ENCODE measurements at regions not wholly inside any gene's neighbourhood (a gene's known extent, or its start where the extent isn't known, plus 50 kb on each side); places are given as distances from the start of the nearest gene placed in this dataset.

DNA sequence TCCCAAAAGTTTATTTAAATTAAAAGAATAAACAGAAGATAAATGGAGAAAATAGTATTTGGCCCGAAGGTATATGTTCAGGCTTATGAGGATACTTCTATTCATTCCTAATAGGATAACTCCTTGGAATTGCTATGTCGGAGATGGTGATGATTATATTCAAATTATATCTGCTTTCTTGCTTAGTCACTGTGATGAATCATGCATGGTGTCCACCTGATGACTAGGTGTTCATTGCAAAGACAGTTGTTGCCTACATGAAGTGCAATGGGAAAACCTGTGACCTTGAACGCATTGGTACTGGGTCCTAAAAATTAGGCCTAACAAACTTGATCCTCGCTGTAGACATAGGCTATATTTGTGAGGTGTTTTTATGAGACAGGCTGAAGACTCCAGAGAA, 617.3 kb upstream of the ZEB2 start:
- no peak for DNase-seq (ENCODE audit: low spot score in 2 of 2)
- Histone ChIP-seq H3K27ac (no peak overlapping the region), H3K36me3 (no peaks in the 10 kb centered on the region), H3K4me1 (no peaks in the 10 kb centered on the region), H3K9me3 (no peaks in the 10 kb centered on the region), H3K27me3 (no peaks in the 10 kb centered on the region), H3K4me3 (no peak overlapping the region)
- intact Hi-C loops (cut with DNase I; ENCODE audit: low total_unique reads), result no loop called here
- TF ChIP-seq, protein P1, sequence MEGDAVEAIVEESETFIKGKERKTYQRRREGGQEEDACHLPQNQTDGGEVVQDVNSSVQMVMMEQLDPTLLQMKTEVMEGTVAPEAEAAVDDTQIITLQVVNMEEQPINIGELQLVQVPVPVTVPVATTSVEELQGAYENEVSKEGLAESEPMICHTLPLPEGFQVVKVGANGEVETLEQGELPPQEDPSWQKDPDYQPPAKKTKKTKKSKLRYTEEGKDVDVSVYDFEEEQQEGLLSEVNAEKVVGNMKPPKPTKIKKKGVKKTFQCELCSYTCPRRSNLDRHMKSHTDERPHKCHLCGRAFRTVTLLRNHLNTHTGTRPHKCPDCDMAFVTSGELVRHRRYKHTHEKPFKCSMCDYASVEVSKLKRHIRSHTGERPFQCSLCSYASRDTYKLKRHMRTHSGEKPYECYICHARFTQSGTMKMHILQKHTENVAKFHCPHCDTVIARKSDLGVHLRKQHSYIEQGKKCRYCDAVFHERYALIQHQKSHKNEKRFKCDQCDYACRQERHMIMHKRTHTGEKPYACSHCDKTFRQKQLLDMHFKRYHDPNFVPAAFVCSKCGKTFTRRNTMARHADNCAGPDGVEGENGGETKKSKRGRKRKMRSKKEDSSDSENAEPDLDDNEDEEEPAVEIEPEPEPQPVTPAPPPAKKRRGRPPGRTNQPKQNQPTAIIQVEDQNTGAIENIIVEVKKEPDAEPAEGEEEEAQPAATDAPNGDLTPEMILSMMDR (IDR thresholded peaks at IDR 0.05), result no peak
- TF ChIP-seq POLR2AphosphoS5 (IDR thresholded peaks at IDR 0.05), result no peak
- no peak for TF ChIP-seq POLR2A (IDR thresholded peaks at IDR 0.05)

DNA sequence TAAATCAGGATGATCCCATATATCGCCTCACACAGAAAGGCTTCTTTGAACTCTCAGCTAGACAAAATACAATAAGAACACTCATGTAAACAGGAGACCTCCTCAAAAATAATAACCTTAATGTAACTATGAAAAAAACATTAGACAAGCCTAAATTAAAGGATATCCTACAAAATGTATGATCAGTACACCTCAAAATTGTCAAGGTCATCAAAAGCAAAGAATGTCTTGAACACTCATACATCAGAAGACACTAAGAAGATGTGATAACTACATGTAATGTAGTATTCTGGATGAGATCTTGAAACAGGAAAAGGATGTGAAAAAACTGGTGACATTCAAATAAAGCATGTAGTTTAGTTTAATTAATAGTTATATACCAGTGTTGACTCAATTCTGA, 616.8 kb upstream of the ZEB2 start:
- TF ChIP-seq POLR2A (IDR thresholded peaks at IDR 0.05) (no peak), POLR2AphosphoS5 (IDR thresholded peaks at IDR 0.05) (no peak)
- TF ChIP-seq, protein P1 (IDR thresholded peaks at IDR 0.05), result no peak
- Histone ChIP-seq H3K4me3 (no peak overlapping the region), H3K36me3 (no peaks in the 10 kb centered on the region), H3K4me1 (no peaks in the 10 kb centered on the region), H3K27me3 (no peaks in the 10 kb centered on the region), H3K9me3 (no peaks in the 10 kb centered on the region), H3K27ac (no peak overlapping the region)
- no peak for DNase-seq (ENCODE audit: low spot score in 2 of 2)
- intact Hi-C loops (cut with DNase I; ENCODE audit: low total_unique reads), result no loop called here

DNA sequence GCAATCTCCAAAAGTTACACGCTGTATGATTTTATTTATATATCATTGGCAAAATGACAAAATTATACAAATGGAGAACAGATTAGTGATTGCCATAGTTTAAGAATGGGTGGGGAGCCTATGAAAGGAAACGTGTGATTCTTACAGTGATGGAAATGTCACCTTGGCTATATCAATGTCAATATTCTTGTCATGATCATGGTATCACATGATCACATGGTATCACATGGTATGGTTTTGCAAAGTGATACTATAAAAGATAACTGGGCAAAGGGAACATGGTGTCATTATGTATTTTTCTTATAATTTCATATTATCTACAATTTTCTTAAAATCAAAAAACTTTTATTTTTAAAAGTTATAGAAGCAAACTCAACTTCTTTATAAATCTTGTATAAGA, 606.2 kb upstream of the ZEB2 start:
- H3K4me3 ChIP-seq, result no peak overlapping the region
- DNase-seq (ENCODE audit: low spot score in 2 of 2), result no peak
- intact Hi-C loops (cut with DNase I; ENCODE audit: low total_unique reads), result no loop called here
- no peaks in the 10 kb centered on the region for H3K9me3 ChIP-seq
- TF ChIP-seq, protein P1 (IDR thresholded peaks at IDR 0.05), result no peak
- no peak for TF ChIP-seq POLR2AphosphoS5 (IDR thresholded peaks at IDR 0.05)
- no peaks in the 10 kb centered on the region for H3K36me3 ChIP-seq
- H3K27me3 ChIP-seq, result no peaks in the 10 kb centered on the region
- H3K4me1 ChIP-seq, result no peaks in the 10 kb centered on the region
- no peak overlapping the region for H3K27ac ChIP-seq

DNA sequence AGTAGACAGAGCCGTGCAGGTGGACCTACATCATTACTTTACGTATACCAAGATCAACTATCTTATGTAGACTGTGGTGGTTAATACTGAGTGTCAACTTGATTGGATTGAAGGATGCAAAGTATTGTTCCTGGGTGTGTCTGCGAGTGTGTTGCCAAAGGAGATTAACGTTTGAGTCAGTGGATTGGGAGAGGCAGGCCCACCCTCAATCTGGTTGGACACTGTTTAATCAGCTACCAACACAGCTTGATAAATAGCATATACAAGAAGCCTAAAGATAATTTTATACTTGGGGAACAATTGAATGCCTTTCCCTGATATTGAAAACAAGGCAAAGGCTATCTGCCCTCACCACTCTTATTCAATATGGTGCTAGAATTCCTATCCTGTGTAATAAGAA, 604.2 kb upstream of the ZEB2 start:
- Histone ChIP-seq H3K27ac (no peak overlapping the region), H3K9me3 (no peaks in the 10 kb centered on the region), H3K27me3 (no peaks in the 10 kb centered on the region), H3K4me1 (no peaks in the 10 kb centered on the region), H3K4me3 (no peak overlapping the region), H3K36me3 (no peaks in the 10 kb centered on the region)
- TF ChIP-seq POLR2A (IDR thresholded peaks at IDR 0.05) (no peak), POLR2AphosphoS5 (IDR thresholded peaks at IDR 0.05) (no peak)
- TF ChIP-seq, protein P1 (IDR thresholded peaks at IDR 0.05), result no peak
- DNase-seq (ENCODE audit: low spot score in 2 of 2), result no peak
- intact Hi-C loops (cut with DNase I; ENCODE audit: low total_unique reads), result no loop called here

DNA sequence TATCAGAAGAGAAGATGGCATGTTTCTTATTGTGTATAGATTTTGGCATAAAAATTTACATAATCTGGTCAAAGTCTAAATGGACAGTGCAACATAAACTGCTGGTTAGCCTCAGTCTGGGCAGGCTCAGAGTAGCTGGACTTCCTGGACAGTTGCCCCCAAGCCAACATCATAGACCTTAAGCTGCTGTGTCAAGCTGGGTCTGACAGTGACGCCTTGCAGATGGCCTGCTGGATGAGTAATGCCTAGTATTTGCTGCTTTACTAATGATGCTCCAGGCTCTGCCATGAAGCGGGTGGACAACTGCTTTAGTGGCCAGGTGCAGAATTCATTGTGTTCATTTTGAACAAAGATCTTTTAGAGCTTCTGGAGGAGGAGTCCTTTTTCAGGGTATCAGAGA, 603.7 kb upstream of the ZEB2 start:
- Histone ChIP-seq H3K36me3 (no peaks in the 10 kb centered on the region), H3K9me3 (no peaks in the 10 kb centered on the region), H3K27ac (no peak overlapping the region), H3K4me1 (no peaks in the 10 kb centered on the region), H3K27me3 (no peaks in the 10 kb centered on the region), H3K4me3 (no peak overlapping the region)
- DNase-seq (ENCODE audit: low spot score in 2 of 2), result no peak
- intact Hi-C loops (cut with DNase I; ENCODE audit: low total_unique reads), result no loop called here
- TF ChIP-seq, protein P1 (IDR thresholded peaks at IDR 0.05), result no peak
- TF ChIP-seq POLR2A (IDR thresholded peaks at IDR 0.05) (no peak), POLR2AphosphoS5 (IDR thresholded peaks at IDR 0.05) (no peak)
